Nucleus accumbens (tissue), 56 donors: ENCODE measurements at regions not wholly inside any gene's neighbourhood (a gene's known extent, or its start where the extent isn't known, plus 50 kb on each side); places are given as distances from the start of the nearest gene placed in this dataset.
A peak's percentile ranks its signal among the peaks of the same experiment; 100 is the strongest.
"Not testable (repeated sequence)": the region's sequence is repeated elsewhere in the genome, so short reads cannot be mapped to it uniquely, and the experiment has no call there.

Experiments
- DNase-seq, 56 donors: peaks; one replicate each; lab custom pipeline; 2025; lab: John Stamatoyannopoulos, UW

DNA sequence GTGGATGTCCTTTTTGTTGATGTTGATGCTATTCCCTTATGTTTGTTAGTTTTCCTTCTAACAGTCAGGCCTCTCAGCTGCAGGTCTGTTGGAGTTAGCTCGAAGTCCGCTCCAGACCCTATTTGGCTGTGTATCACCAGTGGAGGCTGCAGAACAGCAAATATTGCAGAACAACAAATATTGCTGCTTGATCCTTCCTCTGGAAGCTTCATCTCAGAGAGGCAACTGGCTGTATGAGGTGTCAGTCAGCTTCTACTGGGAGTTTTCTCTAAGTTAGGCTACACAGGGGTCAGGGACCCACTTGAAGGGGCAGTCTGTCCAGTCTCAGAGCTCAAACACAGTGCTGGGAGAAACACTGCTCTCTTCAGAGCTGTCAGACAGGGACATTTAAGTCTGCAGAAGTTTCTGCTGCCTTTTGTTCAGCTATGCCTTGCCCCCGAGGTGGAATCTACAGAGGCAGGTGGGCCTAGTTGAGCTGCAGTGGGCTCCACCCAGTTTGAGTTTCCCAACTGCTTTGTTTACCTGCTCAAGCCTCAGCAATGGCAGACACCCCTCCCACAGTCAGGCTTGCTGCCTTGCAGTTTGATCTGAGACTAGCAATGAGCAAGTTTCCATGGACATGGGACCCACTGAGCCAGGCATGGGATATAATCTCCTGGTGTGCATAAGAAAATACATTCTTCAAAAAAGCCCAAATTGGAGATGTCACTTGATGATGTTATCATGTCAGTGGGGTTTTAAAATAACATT lies 99.5 kb downstream of the KDM5D start:
- DNase-seq: no peak

DNA sequence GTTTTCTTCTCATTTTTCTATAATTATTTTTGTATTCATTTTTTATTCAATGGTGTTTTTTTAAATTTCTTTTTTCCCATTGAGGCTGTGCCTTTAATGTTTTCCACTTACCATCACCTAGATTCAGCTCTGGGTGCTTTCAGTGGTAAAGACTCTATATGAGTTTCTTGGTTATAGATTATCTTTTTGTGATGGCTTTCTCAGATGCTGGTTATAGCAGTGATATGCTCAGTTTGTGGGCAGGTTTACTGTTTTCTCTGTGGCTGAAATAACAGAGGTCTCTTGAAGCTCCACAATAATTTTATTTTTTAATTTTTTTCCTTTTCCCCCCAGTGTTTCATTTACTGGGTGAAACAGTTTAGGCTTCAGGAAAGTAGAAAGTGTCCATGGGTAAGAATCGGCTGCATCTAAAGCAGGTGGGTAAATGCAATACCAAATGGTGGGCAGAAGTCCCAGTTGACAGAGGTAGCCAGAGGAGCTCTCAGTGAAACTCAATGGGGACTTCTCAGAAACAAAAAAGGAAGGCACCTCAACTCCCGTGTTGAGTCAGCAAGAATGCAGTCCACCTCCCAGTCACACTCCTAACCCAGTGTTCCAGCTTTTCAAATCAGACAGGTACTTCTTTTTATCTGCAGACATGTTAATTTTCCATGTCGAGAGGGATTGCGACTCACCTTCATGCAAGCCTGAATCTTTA lies 106.7 kb downstream of the KDM5D start:
- DNase-seq: no peak

DNA sequence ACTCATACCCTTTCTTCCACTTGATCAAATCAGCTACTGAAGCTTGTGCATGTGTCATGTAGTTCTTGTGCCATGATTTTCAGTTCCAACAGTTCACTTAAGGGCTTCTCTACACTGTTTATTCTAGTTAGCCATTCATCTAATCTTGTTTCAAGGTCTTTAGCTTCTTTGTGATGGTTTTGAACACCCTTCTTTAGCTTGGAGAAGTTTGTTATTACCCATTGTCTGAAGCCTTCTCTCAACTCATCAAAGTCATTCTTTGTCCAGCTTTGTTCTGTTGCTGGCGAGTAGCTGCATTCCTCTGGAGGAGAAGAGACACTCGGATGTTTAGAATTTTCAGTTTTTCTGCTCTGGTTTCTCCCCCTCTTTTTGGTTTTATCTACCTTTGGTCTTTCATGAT lies 115.6 kb downstream of the KDM5D start:
- DNase-seq: no peak

DNA sequence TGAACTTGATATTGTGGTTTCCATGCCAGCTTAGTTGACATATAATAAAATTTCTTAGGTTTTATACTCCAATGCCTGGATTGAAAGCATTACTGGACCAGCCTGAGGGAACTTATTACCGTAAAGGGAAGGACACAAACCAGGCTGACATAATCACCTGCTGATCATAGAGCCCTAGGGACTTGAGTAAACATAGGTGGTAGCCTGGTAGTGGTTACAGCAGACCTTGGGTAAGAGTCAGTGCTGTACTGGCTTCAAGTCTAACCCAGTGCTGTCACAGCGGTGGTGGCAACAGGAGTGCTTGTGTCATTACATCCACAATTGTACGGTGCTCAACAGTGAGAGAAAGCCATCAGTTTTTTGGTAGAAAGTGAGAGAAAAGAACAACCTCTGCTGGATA lies 122.1 kb downstream of the KDM5D start:
- DNase-seq: no peak

DNA sequence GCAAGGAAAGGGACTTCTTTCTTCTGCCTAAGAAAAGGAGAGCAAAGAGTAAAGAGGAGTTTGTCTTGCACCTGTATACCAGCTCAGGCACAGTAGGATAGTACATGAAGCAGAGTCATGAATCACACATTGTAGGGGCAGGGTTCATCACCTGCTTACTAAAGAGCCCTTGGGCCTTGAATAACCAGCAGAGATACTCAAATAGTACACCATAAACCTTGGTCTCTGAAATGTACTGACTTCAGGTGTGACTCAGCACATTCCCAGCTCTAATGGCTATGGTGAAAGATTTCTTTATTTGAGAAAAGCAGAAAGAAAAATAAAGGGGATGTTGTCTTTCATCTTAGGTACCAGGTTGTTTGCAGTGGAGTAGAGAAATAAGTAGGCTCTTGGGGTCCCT lies 122.8 kb downstream of the KDM5D start:
- DNase-seq: no peak

DNA sequence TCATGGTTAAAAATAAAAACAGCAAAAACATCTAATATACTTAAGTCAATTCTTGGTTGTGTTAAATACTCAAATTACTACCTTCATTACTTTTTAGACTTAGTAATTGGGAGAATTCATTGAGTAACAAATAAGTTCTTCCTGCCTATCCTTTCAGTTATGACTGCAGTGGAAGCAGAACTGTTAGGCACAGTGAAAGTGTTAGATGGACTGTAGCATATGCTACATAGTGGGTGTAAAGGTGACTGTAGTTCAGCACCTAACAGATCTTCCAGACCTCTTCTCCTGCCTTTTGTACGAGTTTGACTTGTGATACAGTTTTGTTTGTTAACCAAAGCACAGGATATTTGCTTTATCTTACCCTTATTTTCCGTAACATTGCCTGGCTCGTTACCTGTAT lies 143.4 kb downstream of the KDM5D start:
- DNase-seq: no peak

DNA sequence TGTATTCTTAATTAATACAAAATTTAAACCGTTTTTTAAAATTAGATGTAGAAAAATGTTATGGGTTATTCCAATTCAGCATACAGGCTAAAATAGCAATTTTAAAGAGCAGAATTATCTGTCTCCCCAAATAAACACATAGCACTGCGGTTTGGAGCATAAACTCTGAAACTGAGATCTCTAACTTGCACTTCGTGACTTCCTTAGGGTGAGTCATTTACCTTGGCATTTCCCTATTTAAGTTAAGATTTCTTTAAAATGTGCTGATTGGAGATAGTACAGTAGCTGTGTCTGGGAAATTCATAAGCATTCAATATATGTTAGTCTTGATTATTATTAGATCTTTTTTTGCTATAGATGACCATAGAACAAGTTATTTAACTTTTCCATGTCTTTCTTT lies 143.8 kb downstream of the KDM5D start:
- DNase-seq: no peak

DNA sequence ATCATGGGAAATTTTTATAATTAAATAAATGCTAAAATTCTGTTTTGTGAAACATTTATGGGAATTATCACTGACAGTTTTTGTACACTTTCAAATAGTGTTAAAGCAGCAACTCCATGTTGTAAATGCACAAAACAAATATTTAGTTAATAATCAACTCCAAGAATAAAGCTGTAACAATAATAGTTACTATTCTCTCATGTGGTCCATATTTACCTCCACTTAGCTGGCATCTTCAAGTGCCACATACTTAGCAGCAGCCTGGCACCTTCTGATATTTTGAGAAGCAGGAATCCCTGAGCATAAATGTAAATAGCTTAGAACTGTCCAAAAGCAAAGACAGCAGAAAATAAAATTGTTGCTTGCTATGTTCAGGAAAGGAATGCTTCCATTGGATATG lies 154.3 kb downstream of the KDM5D start:
- DNase-seq: no peak

DNA sequence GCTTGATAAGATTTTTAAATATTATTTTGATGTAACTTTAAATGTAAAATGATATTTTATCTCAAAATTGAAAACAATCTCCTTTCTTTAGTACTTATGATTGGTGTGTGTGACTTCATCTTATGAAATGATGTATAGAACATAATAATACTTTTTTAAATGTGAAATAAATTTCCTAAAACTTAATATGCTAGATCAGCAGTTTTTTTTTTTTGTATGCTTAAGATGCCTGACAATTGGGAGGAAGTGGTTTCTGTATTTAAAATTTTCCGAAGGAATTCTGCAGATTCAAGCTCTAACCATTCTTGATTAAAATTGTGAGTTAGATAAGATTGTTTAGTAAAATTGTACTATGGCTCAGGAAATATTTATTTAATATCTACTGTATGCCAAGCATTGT lies 154.9 kb downstream of the KDM5D start:
- DNase-seq: no peak

DNA sequence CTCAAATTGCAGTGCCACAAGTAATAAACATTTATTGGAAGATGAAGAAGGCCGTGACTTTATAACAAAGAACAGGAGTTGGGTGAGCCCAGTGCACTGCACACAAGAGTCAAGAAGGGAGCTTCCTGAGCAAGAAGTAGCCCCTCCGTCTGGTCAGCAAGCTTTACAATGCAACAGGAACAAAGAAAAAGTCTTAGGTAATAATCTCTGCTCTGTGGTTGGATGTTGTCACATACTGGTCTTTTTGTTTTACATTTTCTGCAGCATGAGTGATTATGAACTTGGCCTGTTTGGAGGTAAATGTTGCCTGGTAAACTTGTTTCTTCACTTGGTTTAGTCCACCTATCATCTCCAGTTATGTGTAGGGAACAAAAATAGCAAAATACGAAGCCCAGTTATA lies 157.2 kb downstream of the KDM5D start:
- no peak for DNase-seq

DNA sequence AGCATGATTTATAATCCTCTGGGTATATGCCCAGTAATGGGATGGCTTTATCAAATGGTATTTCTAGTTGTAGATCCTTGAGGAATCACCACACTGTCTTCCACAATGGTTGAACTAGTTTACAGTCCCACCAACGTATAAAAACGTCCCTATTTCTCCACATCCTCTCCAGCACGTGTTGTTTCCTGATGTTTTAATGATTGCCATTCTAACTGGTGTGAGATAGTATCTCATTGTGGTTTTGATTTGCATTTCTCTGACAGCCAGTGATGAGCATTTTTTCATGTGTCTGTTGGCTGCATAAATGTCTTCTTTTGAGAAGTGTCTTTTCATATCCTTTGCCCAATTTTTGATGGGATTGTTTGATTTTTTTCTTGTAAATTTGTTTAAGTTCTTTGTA lies 163.5 kb downstream of the KDM5D start:
- DNase-seq: not testable (repeated sequence)

DNA sequence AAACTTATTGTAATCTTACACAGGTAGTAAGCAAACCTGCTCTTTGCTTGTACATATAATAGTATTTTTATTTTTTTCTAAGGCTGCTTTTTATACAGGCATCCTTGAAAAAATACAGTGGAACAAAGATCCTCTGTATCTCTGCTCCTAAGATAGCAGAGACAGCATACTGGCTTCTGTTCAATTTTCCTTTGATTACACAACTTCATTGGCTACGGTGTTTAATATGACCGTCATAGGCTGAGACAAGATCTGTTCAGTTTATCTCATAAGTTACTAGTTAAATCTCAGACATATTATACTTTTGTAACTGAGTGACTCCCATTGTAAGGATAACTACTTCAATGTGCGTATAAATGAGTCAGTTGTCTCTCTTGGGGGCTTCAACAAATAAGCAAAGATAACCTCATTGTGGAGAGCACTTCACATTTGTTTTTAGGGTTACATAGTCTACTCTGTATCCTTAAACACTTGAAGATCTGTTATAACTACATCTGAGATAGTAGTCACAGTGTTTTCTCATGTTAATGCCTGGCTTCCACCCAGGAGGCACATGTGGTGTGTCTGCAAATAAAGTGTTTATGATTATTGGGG lies 166.1 kb downstream of the KDM5D start:
- DNase-seq: no peak

DNA sequence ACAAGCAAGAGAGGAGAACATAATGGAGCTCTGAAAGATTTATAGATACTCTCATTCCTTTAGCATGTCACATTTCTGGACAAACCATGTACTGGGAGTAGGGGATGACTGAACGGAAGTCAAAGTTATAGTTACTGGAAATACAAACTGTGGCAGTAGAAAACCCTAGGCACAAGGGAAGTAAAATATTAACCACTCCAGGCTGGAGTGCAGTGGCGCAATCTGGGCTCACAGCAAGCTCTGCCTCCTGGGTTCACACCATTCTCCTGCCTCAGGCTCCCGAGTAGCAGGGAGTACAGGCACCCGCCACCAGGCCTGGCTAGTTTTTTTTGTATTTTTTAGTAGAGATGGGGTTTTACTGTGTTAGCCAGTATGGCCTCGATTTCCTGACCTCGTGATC lies 167.3 kb downstream of the KDM5D start:
- DNase-seq: no peak

DNA sequence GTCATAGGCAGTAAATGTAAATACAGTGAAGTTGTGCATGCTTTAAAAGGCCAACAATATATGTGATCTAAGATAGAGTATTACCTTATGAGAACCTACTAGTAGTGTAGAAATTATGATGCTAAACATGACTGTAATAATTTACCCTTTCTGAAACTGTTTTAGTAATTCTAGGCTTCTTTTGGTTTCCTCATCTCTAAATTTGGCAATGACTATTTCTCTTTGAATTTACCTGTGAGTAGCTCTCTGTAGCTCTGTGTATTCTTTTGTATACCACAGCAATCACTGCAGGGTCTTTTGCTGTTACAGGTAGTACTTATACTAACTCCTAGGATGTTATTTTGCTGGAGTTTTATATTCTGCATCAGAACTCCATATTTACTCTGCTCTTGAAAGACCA lies 169.6 kb downstream of the KDM5D start:
- no peak for DNase-seq

DNA sequence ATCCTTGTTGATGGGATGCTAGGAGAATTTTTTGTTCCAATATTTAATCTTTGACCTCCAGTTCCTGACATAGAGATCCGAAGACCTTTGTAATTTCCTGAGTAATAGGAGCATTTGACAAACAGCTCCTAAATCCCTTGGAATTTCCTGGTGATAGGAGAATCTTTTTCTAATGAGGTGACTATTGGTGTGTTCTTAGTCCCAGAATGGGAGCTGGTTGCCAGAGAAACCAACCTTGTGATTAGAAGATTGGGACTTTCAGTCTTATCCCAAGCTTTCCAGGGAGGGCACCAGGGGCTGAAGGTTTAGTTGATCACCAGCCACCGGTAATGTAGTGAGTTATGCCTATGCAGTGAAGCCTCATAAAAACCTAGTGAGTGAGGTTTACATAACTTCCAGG lies 170.9 kb downstream of the KDM5D start:
- DNase-seq: no peak

DNA sequence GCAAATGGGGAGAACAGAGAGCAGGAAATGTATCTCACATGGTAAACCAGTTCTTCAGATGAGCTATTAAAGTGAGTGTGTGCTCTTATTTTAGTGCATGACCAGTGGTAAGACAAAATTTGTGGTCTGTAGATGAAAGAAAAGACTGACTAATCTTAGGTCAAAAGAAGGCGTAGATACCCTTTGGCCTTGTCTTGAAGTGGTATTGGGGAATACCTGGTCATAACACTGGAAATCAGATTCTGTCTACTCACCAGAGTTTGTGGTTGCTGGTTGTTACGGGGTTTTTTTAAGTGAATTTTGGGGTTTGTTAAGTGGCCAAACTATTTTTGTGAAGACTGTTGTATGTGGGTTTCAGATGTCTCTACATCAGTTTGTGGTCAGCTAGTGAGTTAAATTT lies 173.5 kb downstream of the KDM5D start:
- DNase-seq: no peak

DNA sequence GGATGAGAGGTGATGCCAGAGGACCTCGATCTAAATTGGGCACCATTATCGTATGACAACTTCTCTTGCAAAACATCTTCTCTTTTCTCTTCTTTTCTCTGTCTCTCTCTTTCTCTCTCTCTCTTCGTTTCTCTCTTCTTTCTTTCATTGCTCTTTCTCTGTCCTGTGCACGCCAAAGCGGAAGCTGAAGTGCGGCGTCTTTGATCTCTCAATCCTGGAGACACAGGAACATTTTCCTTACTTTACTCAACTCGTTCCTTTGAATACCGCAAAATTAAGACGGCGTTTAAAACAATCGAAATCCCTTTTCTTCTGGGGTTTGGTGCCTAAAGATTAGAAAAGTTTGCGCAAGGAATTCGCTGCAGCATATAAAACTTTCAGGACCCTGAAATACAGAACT lies 176.6 kb downstream of the KDM5D start:
- no peak for DNase-seq

DNA sequence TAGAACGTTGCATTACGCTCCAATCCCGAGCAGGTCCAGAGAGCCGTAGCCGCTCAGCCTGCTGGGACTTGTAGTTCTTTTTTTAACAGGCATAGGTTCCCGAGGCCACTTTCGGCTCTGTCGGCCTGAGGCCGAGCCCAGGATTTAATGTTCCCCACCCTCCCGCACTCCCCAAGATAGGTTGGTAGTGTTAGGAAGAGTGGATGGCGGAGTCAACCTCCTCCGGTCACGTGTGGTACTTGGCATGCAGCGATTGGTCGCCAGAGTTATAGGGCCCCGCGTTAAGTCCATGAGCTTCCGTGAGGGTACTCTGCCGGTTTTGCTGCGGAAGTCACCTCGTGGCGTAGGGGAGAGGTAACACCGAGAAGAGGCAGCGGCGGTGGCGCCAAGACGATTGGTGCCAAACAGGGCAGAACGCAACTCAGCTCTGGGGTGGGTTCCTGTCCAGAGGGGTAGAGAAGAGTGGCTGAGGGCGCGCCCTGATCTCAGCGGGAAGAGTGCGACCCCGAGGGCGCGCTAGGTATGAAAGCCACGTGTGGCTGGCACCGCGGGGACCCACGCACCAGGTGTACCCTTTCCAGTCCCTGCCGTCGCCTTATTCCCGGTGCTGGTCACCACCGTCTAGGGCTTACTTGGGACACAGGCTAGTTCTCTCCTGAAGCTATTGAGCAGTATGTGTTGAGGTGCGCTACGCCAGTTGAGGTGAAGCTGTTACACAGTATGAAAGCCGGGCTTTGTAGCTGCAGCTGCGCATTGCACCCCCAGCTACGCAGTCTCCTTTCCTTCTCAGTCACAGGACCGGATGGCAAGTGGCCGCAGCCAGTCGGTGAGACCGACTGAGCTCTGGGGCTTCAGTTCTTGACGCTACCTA lies 177.2 kb downstream of the KDM5D start:
- peak in 31 of 56 donors; percentile 10 to 94 (median 78) for DNase-seq

DNA sequence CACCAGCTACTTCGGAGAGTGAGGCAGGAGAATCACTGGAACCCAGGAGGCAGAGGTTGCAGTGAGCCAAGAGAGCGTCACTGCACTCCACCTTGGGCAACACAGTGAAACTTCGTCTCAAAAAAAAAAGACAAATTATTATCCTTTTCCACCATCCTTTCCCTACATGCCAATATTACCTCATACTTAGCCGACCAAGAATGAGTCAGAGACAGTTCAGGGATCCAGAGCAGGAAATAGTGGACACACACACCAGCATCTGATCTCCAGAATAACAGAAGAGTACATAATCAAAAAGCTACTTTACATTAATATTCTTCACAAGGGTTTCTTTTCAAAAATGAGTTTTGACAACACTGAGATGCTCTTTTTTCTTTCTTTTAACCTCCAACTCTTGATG lies 185.4 kb downstream of the KDM5D start:
- DNase-seq: no peak

DNA sequence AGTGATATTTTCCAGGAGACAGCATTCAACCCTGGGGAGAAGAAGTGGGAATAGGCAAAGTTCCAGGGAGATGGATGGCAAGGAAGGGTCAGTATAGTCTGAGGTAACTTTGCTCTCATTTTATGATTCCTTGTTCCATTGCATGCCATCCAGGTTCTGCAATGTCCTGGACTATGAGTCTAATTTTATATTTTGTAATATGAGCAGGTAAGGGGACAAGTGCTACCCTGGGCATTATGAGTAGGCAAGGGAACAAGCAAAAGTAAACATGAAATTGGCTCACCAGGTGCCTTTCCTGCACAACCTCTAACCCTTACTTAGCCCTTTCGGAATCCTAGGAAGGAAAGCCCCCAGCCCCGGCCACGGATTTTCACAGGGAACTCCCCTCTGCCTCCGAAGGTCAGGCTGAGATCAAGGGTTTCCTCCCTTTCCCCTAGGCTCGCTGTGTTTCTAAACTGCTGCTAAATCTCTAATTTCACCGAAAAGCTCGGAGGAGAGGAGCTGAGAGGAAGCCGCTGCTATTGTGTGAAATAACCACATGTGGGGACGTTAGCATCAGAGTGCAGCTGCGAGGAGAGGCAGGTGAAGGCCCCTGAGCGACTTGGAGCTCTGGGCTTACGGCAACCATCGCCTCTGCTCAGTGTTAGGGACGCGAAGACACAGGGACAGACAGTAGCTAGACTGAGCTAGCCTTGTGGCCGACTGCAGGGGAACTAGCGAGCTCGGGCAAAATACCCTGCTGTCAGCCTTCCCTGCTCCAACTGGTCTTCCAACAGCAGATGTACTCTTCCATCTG lies 194.7 kb downstream of the KDM5D start:
- no peak for DNase-seq
